ENCODE measurements at regions not wholly inside any gene's neighbourhood (a gene's known extent, or its start where the extent isn't known, plus 50 kb on each side); places are given as distances from the start of the nearest gene placed in this dataset.

DNA sequence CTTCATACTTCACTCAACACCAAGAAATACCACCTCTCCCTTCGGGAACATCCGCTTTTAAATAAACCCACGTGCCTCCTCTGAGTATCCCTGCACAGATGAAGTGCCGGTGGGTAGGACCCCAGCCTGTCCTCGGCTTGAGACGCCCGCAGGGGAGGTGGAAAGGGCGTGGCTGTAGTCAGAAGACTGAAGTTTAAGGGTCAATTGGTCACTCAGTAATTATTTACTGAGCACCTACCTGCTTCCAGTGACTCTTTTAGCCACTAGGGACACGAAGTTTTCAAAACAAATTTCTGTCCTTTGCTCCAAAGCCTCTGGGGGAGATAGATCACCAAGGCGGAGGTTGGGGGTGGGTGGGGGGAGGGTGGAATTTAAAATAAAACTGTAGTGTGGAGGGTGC is 309.4 kb downstream of the VRK1 start:
- TF ChIP-seq, protein P1, sequence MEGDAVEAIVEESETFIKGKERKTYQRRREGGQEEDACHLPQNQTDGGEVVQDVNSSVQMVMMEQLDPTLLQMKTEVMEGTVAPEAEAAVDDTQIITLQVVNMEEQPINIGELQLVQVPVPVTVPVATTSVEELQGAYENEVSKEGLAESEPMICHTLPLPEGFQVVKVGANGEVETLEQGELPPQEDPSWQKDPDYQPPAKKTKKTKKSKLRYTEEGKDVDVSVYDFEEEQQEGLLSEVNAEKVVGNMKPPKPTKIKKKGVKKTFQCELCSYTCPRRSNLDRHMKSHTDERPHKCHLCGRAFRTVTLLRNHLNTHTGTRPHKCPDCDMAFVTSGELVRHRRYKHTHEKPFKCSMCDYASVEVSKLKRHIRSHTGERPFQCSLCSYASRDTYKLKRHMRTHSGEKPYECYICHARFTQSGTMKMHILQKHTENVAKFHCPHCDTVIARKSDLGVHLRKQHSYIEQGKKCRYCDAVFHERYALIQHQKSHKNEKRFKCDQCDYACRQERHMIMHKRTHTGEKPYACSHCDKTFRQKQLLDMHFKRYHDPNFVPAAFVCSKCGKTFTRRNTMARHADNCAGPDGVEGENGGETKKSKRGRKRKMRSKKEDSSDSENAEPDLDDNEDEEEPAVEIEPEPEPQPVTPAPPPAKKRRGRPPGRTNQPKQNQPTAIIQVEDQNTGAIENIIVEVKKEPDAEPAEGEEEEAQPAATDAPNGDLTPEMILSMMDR (IDR thresholded peaks at IDR 0.05): no peak
- no peak for TF ChIP-seq EP300 (IDR thresholded peaks at IDR 0.05)

Data from suprapubic skin (tissue), 3 donors.